Cardiac septum (tissue), 1 donor: ENCODE measurements at regions not wholly inside any gene's neighbourhood (a gene's known extent, or its start where the extent isn't known, plus 50 kb on each side); places are given as distances from the start of the nearest gene placed in this dataset.

Experiments
- DNase-seq: peaks from one replicate; pipeline ENCODE4 v3.0.0-alpha.2; 2020; ENCODE audit warnings: low spot score
- intact Hi-C: fragments of 100-400 bp; cut with DNase I; formaldehyde crosslinking; loops from one replicate; pipeline ENCODE4 v1.14.0; 2022
- donor health status: DM: no; HTN: no; CAD: no.

- intact Hi-C loops: no loop called here
- DNase-seq: no peak
Observed at GRCh38 chr10:61120805-61121204, 176.8 kb upstream of the RHOBTB1 start.

GRCh38 chr10:61119573-61119972, 175.6 kb upstream of the RHOBTB1 start:
- no peak for DNase-seq
- intact Hi-C loops: no loop called here

- intact Hi-C loops: no loop called here
- no peak for DNase-seq
Observed at GRCh38 chr10:61115897-61116296, 171.9 kb upstream of the RHOBTB1 start.

GRCh38 chr10:61112771-61113170, 168.8 kb upstream of the RHOBTB1 start:
- intact Hi-C loops: no loop called here
- no peak for DNase-seq

GRCh38 chr10:61110936-61111335, 167.0 kb upstream of the RHOBTB1 start:
- intact Hi-C loops: no loop called here
- DNase-seq: no peak

- intact Hi-C loops: no loop called here
- no peak for DNase-seq
Observed at GRCh38 chr10:61110188-61110844, 166.3 kb upstream of the RHOBTB1 start.

GRCh38 chr10:61108915-61109314, 164.9 kb upstream of the RHOBTB1 start:
- intact Hi-C loops: no loop called here
- DNase-seq: no peak

GRCh38 chr10:61100887-61101286, 156.9 kb upstream of the RHOBTB1 start:
- intact Hi-C loops: no loop called here
- no peak for DNase-seq

GRCh38 chr10:61099756-61100155, 155.8 kb upstream of the RHOBTB1 start:
- no peak for DNase-seq
- intact Hi-C loops: no loop called here

- DNase-seq: no peak
- intact Hi-C loops: no loop called here
Observed at GRCh38 chr10:61098966-61099365, 155.0 kb upstream of the RHOBTB1 start.

- DNase-seq: no peak
- intact Hi-C loops: no loop called here
Observed at GRCh38 chr10:61097026-61097425, 153.0 kb upstream of the RHOBTB1 start.

GRCh38 chr10:61096056-61096455, 152.1 kb upstream of the RHOBTB1 start:
- intact Hi-C loops: no loop called here
- no peak for DNase-seq

- intact Hi-C loops: no loop called here
- no peak for DNase-seq
Observed at GRCh38 chr10:61091531-61091930, 147.5 kb upstream of the RHOBTB1 start.

- intact Hi-C loops: no loop called here
- DNase-seq: no peak
Observed at GRCh38 chr10:61089251-61089650, 145.3 kb upstream of the RHOBTB1 start.

- DNase-seq: no peak
- intact Hi-C loops: no loop called here
Observed at GRCh38 chr10:61084493-61084892, 140.5 kb upstream of the RHOBTB1 start.

GRCh38 chr10:61081301-61081700, 137.3 kb upstream of the RHOBTB1 start:
- no peak for DNase-seq
- intact Hi-C loops: no loop called here

- no peak for DNase-seq
Observed at GRCh38 chr10:61078542-61079275, 134.7 kb upstream of the RHOBTB1 start.

GRCh38 chr10:61076572-61077114, 132.7 kb upstream of the RHOBTB1 start:
- DNase-seq: no peak

More at GRCh38 chr10:61078542-61079275, 134.7 kb upstream of the RHOBTB1 start:
- intact Hi-C loops: no loop called here

GRCh38 chr10:61073391-61073790, 129.4 kb upstream of the RHOBTB1 start:
- DNase-seq: no peak
- intact Hi-C loops: no loop called here

More at GRCh38 chr10:61076572-61077114, 132.7 kb upstream of the RHOBTB1 start:
- intact Hi-C loops: no loop called here

GRCh38 chr10:61071580-61071979, 127.6 kb upstream of the RHOBTB1 start:
- DNase-seq: no peak
- intact Hi-C loops: no loop called here

GRCh38 chr10:61068471-61068870, 124.5 kb upstream of the RHOBTB1 start:
- intact Hi-C loops: no loop called here
- no peak for DNase-seq
